Astrocyte of the cerebellum (primary cell): ENCODE measurements at regions not wholly inside any gene's neighbourhood (a gene's known extent, or its start where the extent isn't known, plus 50 kb on each side); places are given as distances from the start of the nearest gene placed in this dataset.

ENCODE experiments used
- DNase-seq: peaks from one replicate; pipeline ENCODE4 v3.0.0-alpha.2; 2011; ENCODE audit warnings: low read depth
- H3K4me3 ChIP-seq: 2 replicates; pipeline ENCODE4 v1.5.1; 2011; ENCODE audit warnings: mild to moderate bottlenecking, low read depth, low read length, moderate library complexity
- CTCF ChIP-seq: IDR thresholded peaks from 2 replicates; pipeline ENCODE4 v1.5.1; 2012; ENCODE audit warnings: low read length, low read depth, moderate library complexity, mild to moderate bottlenecking; ENCODE audit errors: missing control alignments
- in situ Hi-C: cut with HindIII; loops from 2 replicates; pipeline ENCODE4 v1.10.0; 2017; ENCODE audit warnings: low sequenced_read_pairs

- H3K4me3 ChIP-seq: no peak overlapping the region
- in situ Hi-C loops: no loop called here
Measured at GRCh38 chr1:36537991-36538390, 55.3 kb upstream of the CSF3R start.

DNA sequence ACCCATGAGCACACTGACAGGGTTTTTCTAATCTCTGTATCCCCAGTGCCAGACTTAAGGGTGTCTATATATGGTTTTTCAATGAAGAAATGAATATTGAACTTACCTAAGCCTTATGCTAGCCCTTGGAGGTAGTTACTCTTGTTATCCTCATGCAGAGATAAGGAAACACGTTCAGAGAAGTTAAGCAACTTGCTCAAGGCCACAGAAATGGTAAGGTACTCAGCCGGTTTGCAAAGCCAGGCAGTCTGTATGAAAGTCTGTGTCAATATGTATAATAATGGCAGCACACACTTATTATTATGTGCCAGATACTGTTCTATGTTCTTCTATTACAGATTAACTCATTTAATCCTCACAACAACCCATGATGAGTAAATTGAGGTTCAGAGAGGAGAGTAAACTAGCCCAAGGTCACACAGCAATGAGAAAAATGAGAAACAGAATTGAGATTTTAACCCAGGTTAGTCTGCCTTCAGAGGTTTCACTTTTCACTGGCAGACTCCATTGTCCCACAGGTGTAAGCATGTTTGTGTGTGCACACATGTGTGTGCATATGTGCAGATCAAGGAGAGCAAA is 54.6 kb upstream of the CSF3R start:
- in situ Hi-C loops: no loop called here
- TF ChIP-seq CTCF: no peak
- no peak for DNase-seq
- no peak overlapping the region for H3K4me3 ChIP-seq

More at GRCh38 chr1:36537991-36538390, 55.3 kb upstream of the CSF3R start:
- DNase-seq: no peak
- TF ChIP-seq CTCF: no peak

DNA sequence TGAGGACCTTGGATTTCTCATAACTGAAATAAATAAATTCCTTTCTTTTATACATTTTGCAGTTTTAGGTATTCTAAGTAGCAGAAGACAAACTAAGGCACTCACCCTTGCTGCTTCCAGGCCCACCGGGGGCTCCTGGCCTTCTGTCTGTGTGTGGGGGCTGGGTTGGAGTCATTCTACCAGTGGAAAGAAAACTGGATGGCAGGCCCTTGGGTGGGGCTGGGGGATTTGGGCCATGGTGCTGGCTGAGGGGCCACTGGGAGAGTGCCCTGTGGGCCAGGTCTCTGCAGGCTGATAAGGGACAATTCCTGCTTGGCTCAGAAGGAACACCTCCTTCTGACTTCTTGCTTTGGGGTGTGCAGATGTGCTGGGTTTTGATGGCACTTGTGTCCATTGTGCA is 54.0 kb upstream of the CSF3R start:
- DNase-seq: no peak
- no peak for TF ChIP-seq CTCF
- in situ Hi-C loops: no loop called here
- H3K4me3 ChIP-seq: no peak overlapping the region

DNA sequence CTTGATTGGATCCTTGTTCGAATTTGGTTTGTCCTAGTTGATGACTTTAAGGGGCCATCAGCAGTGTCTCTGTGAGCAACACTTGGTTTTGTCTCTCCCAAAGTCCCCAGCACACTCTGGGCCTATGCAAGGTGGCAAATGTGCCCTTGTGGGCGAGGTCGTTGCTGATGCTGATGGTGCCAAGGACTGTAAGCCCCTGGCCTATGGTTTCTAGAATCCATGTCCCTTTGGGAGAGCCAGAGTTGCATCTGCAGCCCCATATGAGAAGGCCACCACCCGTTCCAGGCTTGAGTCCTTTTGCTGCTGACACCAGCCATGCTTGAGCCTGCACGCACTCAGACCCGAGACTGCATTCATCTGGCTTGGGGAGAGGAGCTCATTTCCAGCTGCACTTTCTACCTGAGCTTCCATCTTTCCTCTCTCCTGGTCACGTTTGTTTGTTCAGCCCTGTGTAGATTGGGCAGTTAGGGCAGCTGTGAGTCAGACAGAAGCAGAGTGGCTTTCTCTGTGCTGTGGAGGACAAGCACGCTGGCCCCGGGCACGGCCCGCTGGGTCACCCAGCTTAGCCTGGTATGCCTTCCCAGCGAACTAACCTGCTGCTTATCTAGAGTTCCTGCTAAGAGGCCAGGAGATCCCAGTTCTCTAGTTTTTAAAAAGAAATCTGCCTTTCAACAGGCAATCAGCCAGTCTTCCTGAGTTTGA is 52.1 kb upstream of the CSF3R start:
- DNase-seq: no peak
- no peak for TF ChIP-seq CTCF
- H3K4me3 ChIP-seq: no peak overlapping the region
- in situ Hi-C loops: no loop called here

GRCh38 chr1:36533897-36534296 is 51.2 kb upstream of the CSF3R start:
- H3K4me3 ChIP-seq: no peak overlapping the region
- in situ Hi-C loops: no loop called here
- no peak for TF ChIP-seq CTCF
- no peak for DNase-seq

GRCh38 chr1:36532810-36533401 is 50.2 kb upstream of the CSF3R start:
- no peak for DNase-seq
- no peak overlapping the region for H3K4me3 ChIP-seq
- TF ChIP-seq CTCF: no peak
- in situ Hi-C loops: no loop called here
